H1 (cell line): ENCODE measurements at regions not wholly inside any gene's neighbourhood (a gene's known extent, or its start where the extent isn't known, plus 50 kb on each side); places are given as distances from the start of the nearest gene placed in this dataset.

ENCODE experiments used
- JUND ChIP-seq: IDR thresholded peaks from 2 replicates; pipeline ENCODE4 v1.6.1; 2011; ENCODE audit warnings: mild to moderate bottlenecking, improper control_type of control experiment, low read length
- KDM1A ChIP-seq: fragments of 200-600, 300-600 bp; sonication (generic); IDR thresholded peaks from 2 replicates; pipeline ENCODE4 v1.7.1; 2016; ENCODE audit warnings: mild to moderate bottlenecking, low read length, borderline replicate concordance
- MAFK ChIP-seq: IDR thresholded peaks from 2 replicates; pipeline ENCODE4 v1.6.1; 2012; ENCODE audit warnings: low read depth, mild to moderate bottlenecking, improper control_type of control experiment, low read length
- POLR2AphosphoS5 ChIP-seq: IDR thresholded peaks from 2 replicates; pipeline ENCODE4 v1.6.1; 2011; ENCODE audit warnings: low read depth, low read length
- RBBP5 ChIP-seq: IDR thresholded peaks from 2 replicates; pipeline ENCODE4 v1.7.1; 2012; ENCODE audit warnings: low read depth, mild to moderate bottlenecking, inconsistent platforms, low read length, moderate library complexity, borderline replicate concordance
- TAF7 ChIP-seq: optimal IDR thresholded peaks from 2 replicates; pipeline ENCODE3; 2011; ENCODE audit warnings: low read depth, mild to moderate bottlenecking, inconsistent platforms, low read length, moderate library complexity, borderline replicate concordance

DNA sequence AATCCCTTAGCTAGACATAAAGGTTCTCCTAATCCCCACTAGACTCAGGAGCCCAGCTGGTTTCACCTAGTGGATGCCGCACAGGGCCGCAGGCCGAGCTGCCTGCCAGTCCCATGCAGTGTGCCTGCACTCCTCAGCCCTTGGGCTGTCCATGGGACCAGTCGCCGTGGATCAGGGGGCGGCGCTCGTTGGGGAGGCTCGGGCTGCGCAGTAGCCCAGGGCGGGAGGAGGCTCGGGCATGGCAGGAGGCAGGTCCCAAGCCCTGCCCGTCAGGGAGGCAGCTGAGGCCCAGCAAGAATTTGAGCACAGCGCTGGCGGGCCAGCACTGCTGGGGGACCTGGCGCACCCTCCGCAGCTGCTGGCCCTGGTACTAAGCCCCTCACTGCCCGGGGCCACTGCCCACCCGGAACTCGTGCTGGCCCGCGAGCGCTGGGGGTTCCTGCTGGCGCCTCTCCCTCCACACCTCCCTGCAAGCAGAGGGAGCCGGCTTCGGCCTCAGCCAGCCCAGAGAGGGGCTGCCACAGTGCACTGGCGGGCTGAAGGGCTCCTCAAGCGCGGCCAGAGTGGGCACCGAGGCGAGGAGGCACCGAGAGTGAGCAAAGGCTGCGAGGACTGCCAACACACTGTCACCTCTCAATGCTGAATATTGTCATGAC is 307.8 kb downstream of the C6orf118 start (continued):
- no peak for TF ChIP-seq RBBP5
- TF ChIP-seq JUND: no peak
- no peak for TF ChIP-seq KDM1A
- TF ChIP-seq POLR2AphosphoS5: no peak
- TF ChIP-seq MAFK: no peak
- TF ChIP-seq TAF7: no peak
